H9 (cell line): ENCODE measurements at regions not wholly inside any gene's neighbourhood (a gene's known extent, or its start where the extent isn't known, plus 50 kb on each side); places are given as distances from the start of the nearest gene placed in this dataset.

ENCODE experiments used
- DNase-seq: peaks from one replicate; pipeline ENCODE4 v3.0.0-alpha.2; 2017
- H2AFZ ChIP-seq: one replicate; pipeline ENCODE4 v1.6.1; 2013; ENCODE audit warnings: mild to moderate bottlenecking, low read length, control low read depth, moderate library complexity
- H2AK5ac ChIP-seq: 2 replicates; pipeline ENCODE4 v1.6.1; 2013; ENCODE audit warnings: low read length, control low read depth, mixed read lengths; ENCODE audit not compliant: insufficient read length
- H2BK120ac ChIP-seq: one replicate; pipeline ENCODE4 v1.6.1; 2013; ENCODE audit warnings: low read depth, mild to moderate bottlenecking, low read length, control low read depth, inconsistent platforms; ENCODE audit not compliant: poor library complexity, severe bottlenecking
- H2BK12ac ChIP-seq: 2 replicates; pipeline ENCODE4 v1.6.1; 2013; ENCODE audit warnings: low read length, control low read depth, mixed read lengths, low read depth; ENCODE audit not compliant: insufficient read length
- H2BK15ac ChIP-seq: 2 replicates; pipeline ENCODE4 v1.6.1; 2013; ENCODE audit warnings: low read depth, low read length, control low read depth
- H2BK20ac ChIP-seq: one replicate; pipeline ENCODE4 v1.6.1; 2013; ENCODE audit warnings: low read depth, mild to moderate bottlenecking, low read length, control low read depth, inconsistent platforms; ENCODE audit not compliant: poor library complexity, severe bottlenecking
- H2BK5ac ChIP-seq: 2 replicates; pipeline ENCODE4 v1.6.1; 2013; ENCODE audit warnings: low read length, control low read depth, mixed read lengths; ENCODE audit not compliant: insufficient read length
- H3K14ac ChIP-seq: 2 replicates; pipeline ENCODE4 v1.6.1; 2013; ENCODE audit warnings: low read length, control low read depth; ENCODE audit not compliant: insufficient read depth
- H3K18ac ChIP-seq: 2 replicates; pipeline ENCODE4 v1.6.1; 2013; ENCODE audit warnings: low read depth, mild to moderate bottlenecking, mixed read lengths, low read length, control low read depth; ENCODE audit not compliant: insufficient read length
- H3K23ac ChIP-seq: 2 replicates; pipeline ENCODE4 v1.6.1; 2013; ENCODE audit warnings: low read length, control low read depth, mixed read lengths, low read depth; ENCODE audit not compliant: insufficient read length
- H3K23me2 ChIP-seq: 2 replicates; pipeline ENCODE4 v1.6.1; 2013; ENCODE audit warnings: low read depth, mild to moderate bottlenecking, mixed read lengths, low read length, control low read depth; ENCODE audit not compliant: insufficient read length, poor library complexity, severe bottlenecking
- H3K27ac ChIP-seq: 2 replicates; pipeline ENCODE4 v1.5.1; 2013; ENCODE audit warnings: low read length, control low read depth, mixed read lengths, low read depth; ENCODE audit not compliant: insufficient read length
- H3K27me3 ChIP-seq: 2 replicates; pipeline ENCODE4 v1.6.1; 2013; ENCODE audit warnings: low read length, control low read depth, inconsistent platforms; ENCODE audit not compliant: insufficient read depth
- H3K4ac ChIP-seq: 2 replicates; pipeline ENCODE4 v1.6.1; 2013; ENCODE audit warnings: low read depth, mild to moderate bottlenecking, control low read depth, inconsistent platforms, low read length, moderate library complexity
- H3K4me1 ChIP-seq: 2 replicates; pipeline ENCODE4 v1.6.1; 2013; ENCODE audit warnings: low read length, control low read depth, inconsistent platforms; ENCODE audit not compliant: insufficient read depth
- H3K4me2 ChIP-seq: 2 replicates; pipeline ENCODE4 v1.6.1; 2013; ENCODE audit warnings: low read length, control low read depth, mixed read lengths; ENCODE audit not compliant: insufficient read length, insufficient read depth
- H3K56ac ChIP-seq: 2 replicates; pipeline ENCODE4 v1.6.1; 2013; ENCODE audit warnings: low read depth, mild to moderate bottlenecking, mixed read lengths, low read length, control low read depth; ENCODE audit not compliant: insufficient read length
- H3K79me1 ChIP-seq: 2 replicates; pipeline ENCODE4 v1.6.1; 2013; ENCODE audit warnings: low read depth, mild to moderate bottlenecking, moderate library complexity, low read length, control low read depth, inconsistent platforms; ENCODE audit not compliant: insufficient read depth, poor library complexity, severe bottlenecking
- H3K79me2 ChIP-seq: 2 replicates; pipeline ENCODE4 v1.6.1; 2013; ENCODE audit warnings: low read length, control low read depth, inconsistent platforms; ENCODE audit not compliant: insufficient read depth
- H3K9ac ChIP-seq: 2 replicates; pipeline ENCODE4 v1.6.1; 2013; ENCODE audit warnings: low read length, control low read depth, mixed read lengths; ENCODE audit not compliant: insufficient read length; ENCODE audit errors: extremely low read depth
- H3K9me3 ChIP-seq: one replicate; pipeline ENCODE4 v1.6.1; 2013; ENCODE audit warnings: low read depth, low read length, inconsistent platforms; ENCODE audit not compliant: control insufficient read depth
- H3T11ph ChIP-seq: one replicate; pipeline ENCODE4 v1.6.1; 2013; ENCODE audit warnings: mild to moderate bottlenecking, low read length, control low read depth, inconsistent platforms
- H4K20me1 ChIP-seq: one replicate; pipeline ENCODE4 v1.6.1; 2013; ENCODE audit not compliant: control insufficient read depth, insufficient read length, insufficient read depth
- H4K5ac ChIP-seq: 2 replicates; pipeline ENCODE4 v1.6.1; 2013; ENCODE audit warnings: low read depth, mild to moderate bottlenecking, mixed read lengths, low read length, control low read depth; ENCODE audit not compliant: insufficient read length
- H4K8ac ChIP-seq: replicated peaks from 2 replicates; pipeline ENCODE4 v1.6.1; 2013; ENCODE audit warnings: low read length, control low read depth, mixed read lengths, low read depth; ENCODE audit not compliant: insufficient read length
- H4K91ac ChIP-seq: 2 replicates; pipeline ENCODE4 v1.6.1; 2013; ENCODE audit warnings: low read depth, mild to moderate bottlenecking, moderate library complexity, mixed read lengths, low read length, control low read depth; ENCODE audit not compliant: insufficient read length
- H3K27ac Mint-ChIP-seq, 3 experiments: 2 replicates in 2 of 3; 3 replicates in 1 of 3; pipeline ENCODE4 v1.8.0; 2020 to 2021; ENCODE audit warnings: mixed read lengths in 3 of 3, mild to moderate bottlenecking in 1 of 3, moderate library complexity in 1 of 3
- H3K27me3 Mint-ChIP-seq: 2 replicates; pipeline ENCODE4 v1.8.0; 2021; ENCODE audit warnings: low read depth, mild to moderate bottlenecking, moderate library complexity, mixed read lengths
- H3K36me3 Mint-ChIP-seq, 3 experiments: 2 replicates in 2 of 3; 3 replicates in 1 of 3; pipeline ENCODE4 v1.8.0; 2020 to 2021; ENCODE audit warnings: low read depth in 3 of 3, mixed read lengths in 3 of 3; ENCODE audit not compliant: insufficient read depth in 1 of 3
- H3K4me1 Mint-ChIP-seq, 2 experiments: 2 replicates each; pipeline ENCODE4 v1.8.0; 2020; ENCODE audit warnings: mixed read lengths in 2 of 2
- H3K4me3 Mint-ChIP-seq, 2 experiments: 2 replicates in 1 of 2; 3 replicates in 1 of 2; pipeline ENCODE4 v1.8.0; 2020 to 2021; ENCODE audit warnings: mild to moderate bottlenecking in 2 of 2, mixed read lengths in 2 of 2, moderate library complexity in 1 of 2
- H3K9me3 Mint-ChIP-seq, 2 experiments: 2 replicates in 1 of 2; 3 replicates in 1 of 2; pipeline ENCODE4 v1.8.0; 2020; ENCODE audit warnings: mild to moderate bottlenecking in 2 of 2, mixed read lengths in 2 of 2, moderate library complexity in 1 of 2
- CTCF ChIP-seq: fragments of 200-600 bp; sonication (generic); conservative IDR thresholded peaks from 3 replicates; pipeline ENCODE4 v1.8.0; 2021; ENCODE audit warnings: antibody characterized with exemption, mild to moderate bottlenecking
- WGBS: extraction: QIAGEN DNeasy Blood & Tissue Kit; methylation state at CpG from one replicate; pipeline ENCODE4 v1.1.7; 2013; ENCODE audit warnings: missing lambda C conversion rate, low lambda C conversion rate, mixed read lengths; ENCODE audit not compliant: insufficient read length; ENCODE audit errors: extremely low coverage; 5-methylcytosine and 5-hydroxymethylcytosine counted together

GRCh38 chr1:57945045-57945444 lies 521.2 kb upstream of the DAB1 start:
- Histone ChIP-seq H3K9ac (no peak overlapping the region), H2BK120ac (no peak overlapping the region), H4K91ac (no peak overlapping the region), H3K18ac (no peak overlapping the region), H3K4me2 (no peak overlapping the region), H4K8ac (no peak overlapping the region), H2BK15ac (no peak overlapping the region), H3K23me2 (no peaks in the 10 kb centered on the region), H2AFZ (no peak overlapping the region), H3K23ac (no peak overlapping the region), H3K27ac (no peak overlapping the region), H3K56ac (no peak overlapping the region), H3K4me1 (no peaks in the 10 kb centered on the region; the same call in 1 of the 2 replicates), H2BK20ac (no peak overlapping the region), H3K4ac (no peak overlapping the region), H3K14ac (no peak overlapping the region), H4K5ac (no peak overlapping the region), H4K20me1 (no peaks in the 10 kb centered on the region), H3K9me3 (no peaks in the 10 kb centered on the region), H2BK5ac (no peak overlapping the region), H2AK5ac (no peak overlapping the region), H3K79me1 (no peaks in the 10 kb centered on the region), H3K79me2 (no peaks in the 10 kb centered on the region), H3T11ph (no peak overlapping the region), H2BK12ac (no peak overlapping the region), H3K27me3 (no peaks in the 10 kb centered on the region)
- H3K27me3 Mint-ChIP-seq: no peaks in the 10 kb centered on the region
- no peaks in the 10 kb centered on the region for H3K9me3 Mint-ChIP-seq
- no peak overlapping the region for H3K4me3 Mint-ChIP-seq
- DNase-seq: no peak
- WGBS: no CpG with 5 or more reads among the region's 4 CpGs
- H3K36me3 Mint-ChIP-seq: no peaks in the 10 kb centered on the region
- H3K27ac Mint-ChIP-seq: no peak overlapping the region
- TF ChIP-seq CTCF: no peak
- H3K4me1 Mint-ChIP-seq: peaks cover 6 to 8% of the 10 kb centered on the region in 2 experiments; a peak in 3 of 4 replicates
